H7 (cell line): ENCODE measurements at regions not wholly inside any gene's neighbourhood (a gene's known extent, or its start where the extent isn't known, plus 50 kb on each side); places are given as distances from the start of the nearest gene placed in this dataset.
A peak's percentile ranks its signal among the peaks of the same experiment; 100 is the strongest.

Experiments used
- DNase-seq: peaks from one replicate; pipeline ENCODE4 v3.0.0; 2012
- H3K27me3 ChIP-seq: 2 replicates; pipeline ENCODE4 v1.6.0; 2011; ENCODE audit warnings: mild to moderate bottlenecking, low read length; ENCODE audit not compliant: control insufficient read depth, insufficient read depth
- H3K36me3 ChIP-seq: replicated peaks from 2 replicates; pipeline ENCODE4 v1.5.1; 2011; ENCODE audit warnings: low read length; ENCODE audit not compliant: control insufficient read depth, insufficient read depth
- H3K4me3 ChIP-seq: 2 replicates; pipeline ENCODE4 v1.5.1; 2011; ENCODE audit warnings: low read depth, mild to moderate bottlenecking, control low read depth, low read length, moderate library complexity; ENCODE audit not compliant: insufficient read depth

GRCh38 chr16:55120408-55120807 lies 189.7 kb downstream of the IRX5 start:
- DNase-seq, result peak; percentile 33
- H3K27me3 ChIP-seq, result no peaks in the 10 kb centered on the region
- H3K36me3 ChIP-seq, result no peaks in the 10 kb centered on the region
- H3K4me3 ChIP-seq, result no peak overlapping the region

- no peak overlapping the region for H3K4me3 ChIP-seq
- no peaks in the 10 kb centered on the region for H3K27me3 ChIP-seq
- H3K36me3 ChIP-seq, result no peaks in the 10 kb centered on the region
- no peak for DNase-seq
These were observed 190.2 kb downstream of the IRX5 start for GRCh38 chr16:55120826-55121225.

- H3K4me3 ChIP-seq, result no peak overlapping the region
- H3K36me3 ChIP-seq, result no peaks in the 10 kb centered on the region
- DNase-seq, result no peak
- H3K27me3 ChIP-seq, result no peaks in the 10 kb centered on the region
These were observed 193.0 kb downstream of the IRX5 start for GRCh38 chr16:55123652-55124051.

GRCh38 chr16:55125818-55126385 lies 195.2 kb downstream of the IRX5 start:
- Histone ChIP-seq H3K36me3 (no peaks in the 10 kb centered on the region), H3K4me3 (no peak overlapping the region), H3K27me3 (no peaks in the 10 kb centered on the region)
- DNase-seq, result no peak

- no peak overlapping the region for H3K4me3 ChIP-seq
- DNase-seq, result no peak
- no peaks in the 10 kb centered on the region for H3K27me3 ChIP-seq
- no peaks in the 10 kb centered on the region for H3K36me3 ChIP-seq
These were observed 195.8 kb downstream of the IRX5 start for GRCh38 chr16:55126456-55126855.

GRCh38 chr16:55130456-55130855 lies 193.5 kb upstream of the IRX6 start:
- Histone ChIP-seq H3K4me3 (no peak overlapping the region), H3K36me3 (no peaks in the 10 kb centered on the region), H3K27me3 (no peaks in the 10 kb centered on the region)
- no peak for DNase-seq

GRCh38 chr16:55130911-55131310 lies 193.1 kb upstream of the IRX6 start:
- Histone ChIP-seq H3K36me3 (no peaks in the 10 kb centered on the region), H3K4me3 (no peak overlapping the region), H3K27me3 (no peaks in the 10 kb centered on the region)
- DNase-seq, result no peak

GRCh38 chr16:55133654-55134053 lies 190.3 kb upstream of the IRX6 start:
- peak; percentile 63 for DNase-seq
- Histone ChIP-seq H3K27me3 (no peaks in the 10 kb centered on the region), H3K36me3 (no peaks in the 10 kb centered on the region), H3K4me3 (no peak overlapping the region)

GRCh38 chr16:55136356-55137150 lies 187.4 kb upstream of the IRX6 start:
- no peak for DNase-seq
- Histone ChIP-seq H3K36me3 (no peaks in the 10 kb centered on the region), H3K4me3 (no peak overlapping the region), H3K27me3 (no peaks in the 10 kb centered on the region)

GRCh38 chr16:55138298-55138697 lies 185.7 kb upstream of the IRX6 start:
- Histone ChIP-seq H3K27me3 (no peaks in the 10 kb centered on the region), H3K4me3 (no peak overlapping the region), H3K36me3 (no peaks in the 10 kb centered on the region)
- DNase-seq, result no peak

- H3K4me3 ChIP-seq, result no peak overlapping the region
- DNase-seq, result no peak
- H3K27me3 ChIP-seq, result no peaks in the 10 kb centered on the region
- no peaks in the 10 kb centered on the region for H3K36me3 ChIP-seq
These were observed 181.6 kb upstream of the IRX6 start for GRCh38 chr16:55142405-55142804.

GRCh38 chr16:55144651-55145050 lies 179.4 kb upstream of the IRX6 start:
- no peak for DNase-seq
- Histone ChIP-seq H3K27me3 (no peaks in the 10 kb centered on the region), H3K36me3 (no peaks in the 10 kb centered on the region), H3K4me3 (no peak overlapping the region)

- Histone ChIP-seq H3K4me3 (no peak overlapping the region), H3K36me3 (no peaks in the 10 kb centered on the region), H3K27me3 (no peaks in the 10 kb centered on the region)
- DNase-seq, result no peak
These were observed 178.0 kb upstream of the IRX6 start for GRCh38 chr16:55145771-55146603.

GRCh38 chr16:55146966-55147365 lies 177.0 kb upstream of the IRX6 start:
- DNase-seq, result no peak
- no peaks in the 10 kb centered on the region for H3K27me3 ChIP-seq
- H3K4me3 ChIP-seq, result no peak overlapping the region
- no peaks in the 10 kb centered on the region for H3K36me3 ChIP-seq

- Histone ChIP-seq H3K27me3 (no peaks in the 10 kb centered on the region), H3K4me3 (no peak overlapping the region)
- DNase-seq, result no peak
These were observed 176.6 kb upstream of the IRX6 start for GRCh38 chr16:55147396-55147795.

More at GRCh38 chr16:55147396-55147795, 176.6 kb upstream of the IRX6 start:
- no peaks in the 10 kb centered on the region for H3K36me3 ChIP-seq
